ENCODE measurements at regions not wholly inside any gene's neighbourhood (a gene's known extent, or its start where the extent isn't known, plus 50 kb on each side); places are given as distances from the start of the nearest gene placed in this dataset.

DNA sequence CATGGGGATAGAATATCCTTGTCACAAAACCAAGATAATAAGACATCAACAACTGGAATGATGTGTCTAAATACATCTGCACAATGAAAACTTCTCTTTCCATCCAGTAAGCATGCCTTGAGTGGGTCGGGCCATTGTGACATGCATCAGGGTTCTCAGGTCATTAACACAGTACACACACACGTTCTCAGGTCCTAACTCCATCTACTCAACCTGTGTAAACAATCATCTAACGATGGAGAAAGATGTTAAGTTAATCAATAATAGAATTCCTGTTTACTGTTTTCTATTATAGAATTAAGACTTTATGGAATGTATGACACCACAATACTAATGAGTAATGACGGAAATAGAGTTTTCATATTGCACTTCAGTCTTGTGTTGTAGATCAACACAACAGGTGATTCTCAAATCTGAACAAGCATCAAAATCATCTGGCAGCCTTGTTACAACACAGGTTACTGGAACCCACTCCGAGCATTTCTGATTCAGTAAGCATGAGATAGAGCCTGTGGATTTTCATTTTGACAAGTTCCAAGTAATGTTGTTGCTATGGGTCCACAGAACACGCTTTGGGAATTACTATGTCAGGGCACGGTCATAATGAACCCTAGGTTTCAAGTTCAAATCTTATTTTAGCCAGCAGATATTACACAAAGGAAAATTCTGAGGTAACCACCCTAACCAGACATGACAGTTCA is 315.8 kb upstream of the TEX13C start:
- no peak for DNase-seq (ENCODE audit: low read depth in 2 of 2)

DNA sequence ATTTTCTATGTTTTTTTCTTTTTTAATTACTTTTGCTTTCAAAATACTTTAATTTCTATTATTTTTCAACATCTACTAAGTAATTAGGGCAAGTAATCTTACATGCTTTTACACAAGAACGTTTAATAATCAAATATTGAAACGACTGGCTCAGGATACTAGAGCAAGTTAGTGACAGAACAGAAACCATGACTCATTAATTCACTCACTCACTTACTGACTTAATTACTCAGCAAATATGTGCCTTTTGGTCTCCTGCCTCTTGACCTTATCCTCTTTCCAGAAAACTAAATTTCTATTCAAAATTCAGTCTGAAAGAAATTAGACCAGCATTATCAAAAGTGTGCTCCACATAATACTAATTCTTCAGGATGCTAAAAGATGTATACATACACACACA is 314.9 kb upstream of the TEX13C start:
- DNase-seq (ENCODE audit: low read depth in 2 of 2) = no peak

DNA sequence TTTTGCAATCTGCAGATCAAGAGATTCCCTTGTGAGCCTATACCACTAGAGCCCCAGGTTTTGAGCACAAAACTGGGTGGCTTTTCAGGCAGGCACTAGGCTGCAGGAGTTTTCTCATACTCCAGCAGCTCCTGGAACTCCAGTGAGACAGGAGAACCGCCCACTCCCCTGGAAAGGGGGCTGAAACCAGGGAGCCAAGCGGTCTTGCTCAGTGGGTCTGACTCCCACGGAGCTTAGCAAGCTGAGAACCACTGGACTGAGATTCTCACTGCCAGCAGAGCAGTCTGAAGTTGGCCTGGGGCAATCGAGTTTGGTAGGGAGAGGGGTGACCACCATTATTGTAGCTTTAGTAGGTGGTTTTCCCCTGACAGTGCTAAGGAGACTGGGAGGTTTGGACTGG is 313.8 kb upstream of the TEX13C start:
- DNase-seq (ENCODE audit: low read depth in 2 of 2) = no peak

GRCh38 chrX:125006704-125007103 is 313.0 kb upstream of the TEX13C start:
- no peak for DNase-seq (ENCODE audit: low read depth in 2 of 2)

DNA sequence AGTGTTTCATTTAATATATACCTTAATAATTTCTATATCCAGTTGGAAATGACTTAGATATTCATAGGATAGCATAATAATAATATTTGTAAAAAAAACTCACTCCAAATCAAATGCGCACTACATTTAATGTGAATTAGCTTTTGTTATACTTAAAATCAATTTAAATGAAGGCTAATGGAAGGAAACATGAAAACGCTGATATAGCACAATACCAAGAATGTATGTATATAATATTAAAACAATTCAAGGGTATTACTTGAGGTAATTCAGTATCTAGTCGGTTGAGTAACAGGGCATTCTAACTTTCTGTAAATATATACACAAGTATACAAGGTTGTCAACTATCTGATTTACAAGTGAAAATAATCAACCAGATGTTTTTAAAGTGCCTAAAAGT is 307.1 kb upstream of the TEX13C start:
- no peak for DNase-seq (ENCODE audit: low read depth in 2 of 2)

DNA sequence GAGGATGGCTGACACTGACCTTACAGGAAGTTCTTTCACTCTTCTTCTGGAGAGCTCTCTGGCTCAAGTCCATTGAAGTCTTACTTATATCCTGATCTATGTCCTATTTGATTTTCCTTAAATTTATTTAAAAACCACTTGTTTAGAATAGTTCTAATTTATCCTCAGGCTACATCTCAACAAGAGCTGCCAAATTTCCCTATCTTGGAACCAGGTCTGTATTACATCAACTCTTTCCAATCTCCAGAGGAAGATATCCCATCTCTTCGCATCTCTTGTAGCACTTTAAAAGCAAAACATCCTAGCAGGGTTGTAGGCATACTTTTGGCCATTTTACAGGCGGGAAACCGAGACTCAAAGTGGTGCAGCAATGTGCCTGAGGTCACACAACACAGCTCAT is 290.5 kb upstream of the TEX13C start:
- DNase-seq (ENCODE audit: low read depth in 2 of 2) = no peak

All from stimulated activated CD4-positive, alpha-beta T cell treated with anti-CD3 and anti-CD28 coated beads, Interleukin-4, amount 100 ng/mL, for 48 hours (primary cell).